ENCODE measurements at regions not wholly inside any gene's neighbourhood (a gene's known extent, or its start where the extent isn't known, plus 50 kb on each side); places are given as distances from the start of the nearest gene placed in this dataset.

DNA sequence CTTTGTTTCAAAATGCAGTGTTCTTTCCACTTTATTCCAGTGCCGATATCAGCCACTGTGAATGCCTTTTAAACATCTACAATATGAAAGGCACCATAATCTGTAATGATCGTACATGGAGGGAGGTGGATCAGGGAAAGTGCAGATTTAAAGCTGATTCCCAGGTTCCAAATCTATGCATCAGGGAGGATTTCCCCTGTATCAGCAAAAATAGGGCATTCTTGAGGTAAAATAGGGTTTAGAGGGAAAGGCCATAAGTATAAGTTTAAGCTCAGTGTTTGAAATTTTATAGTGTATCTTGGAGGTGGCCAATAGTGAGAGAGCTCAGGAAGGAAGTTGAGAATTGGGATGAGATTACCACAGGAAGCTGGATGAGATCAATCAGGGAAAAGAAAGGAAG, 289.7 kb upstream of the ID4 start:
- Histone ChIP-seq H3K27me3 (ENCODE audit: insufficient read depth, low read length) (no peaks in the 10 kb centered on the region), H3K4me1 (ENCODE audit: insufficient read depth, low read length, severe bottlenecking) (no peaks in the 10 kb centered on the region), H4K20me1 (ENCODE audit: insufficient read depth, low read length) (no peaks in the 10 kb centered on the region), H3K27ac (ENCODE audit: low read depth, low read length, poor library complexity, severe bottlenecking) (no peak overlapping the region), H3F3A (ENCODE audit: insufficient read depth, low read length) (no peaks in the 10 kb centered on the region), H3K79me2 (ENCODE audit: insufficient read depth, low read length) (no peaks in the 10 kb centered on the region), H3K9ac (ENCODE audit: low read length) (no peak overlapping the region), H2AFZ (ENCODE audit: low read length) (no peak overlapping the region), H3K9me2 (ENCODE audit: low read depth, low read length) (no peaks in the 10 kb centered on the region), H3K36me3 (ENCODE audit: insufficient read depth, low read length) (no peaks in the 10 kb centered on the region), H3K9me3 (ENCODE audit: low read length) (no peaks in the 10 kb centered on the region), H3K4me2 (ENCODE audit: low read length) (no peak overlapping the region), H3K4me3 (ENCODE audit: low read depth, low read length, poor library complexity, severe bottlenecking) (no peak overlapping the region)
- no peak for TF ChIP-seq CTCF (IDR thresholded peaks at IDR 0.05; ENCODE audit: low read length)
- no peak for TF ChIP-seq EZH2 (IDR thresholded peaks at IDR 0.05; ENCODE audit: borderline replicate concordance, low read length)

- Histone ChIP-seq H3K4me3 (ENCODE audit: low read depth, low read length, poor library complexity, severe bottlenecking) (no peak overlapping the region), H3F3A (ENCODE audit: insufficient read depth, low read length) (no peaks in the 10 kb centered on the region), H3K79me2 (ENCODE audit: insufficient read depth, low read length) (no peaks in the 10 kb centered on the region), H3K36me3 (ENCODE audit: insufficient read depth, low read length) (no peaks in the 10 kb centered on the region), H3K27me3 (ENCODE audit: insufficient read depth, low read length) (no peaks in the 10 kb centered on the region), H4K20me1 (ENCODE audit: insufficient read depth, low read length) (no peaks in the 10 kb centered on the region), H3K4me2 (ENCODE audit: low read length) (no peak overlapping the region), H3K27ac (ENCODE audit: low read depth, low read length, poor library complexity, severe bottlenecking) (no peak overlapping the region), H3K9me3 (ENCODE audit: low read length) (no peaks in the 10 kb centered on the region), H3K4me1 (ENCODE audit: insufficient read depth, low read length, severe bottlenecking) (no peaks in the 10 kb centered on the region), H2AFZ (ENCODE audit: low read length) (no peak overlapping the region), H3K9ac (ENCODE audit: low read length) (no peak overlapping the region), H3K9me2 (ENCODE audit: low read depth, low read length) (no peaks in the 10 kb centered on the region)
- TF ChIP-seq CTCF (IDR thresholded peaks at IDR 0.05; ENCODE audit: low read length) (peak; percentile 21; the same call in 1 of the 2 replicates), EZH2 (IDR thresholded peaks at IDR 0.05; ENCODE audit: borderline replicate concordance, low read length) (no peak)
Observed at GRCh38 chr6:19549109-19549508, 288.1 kb upstream of the ID4 start.

- Histone ChIP-seq H3K4me2 (ENCODE audit: low read length) (no peak overlapping the region), H3K9ac (ENCODE audit: low read length) (no peak overlapping the region), H3K4me1 (ENCODE audit: insufficient read depth, low read length, severe bottlenecking) (no peaks in the 10 kb centered on the region), H3K9me3 (ENCODE audit: low read length) (no peaks in the 10 kb centered on the region), H3K79me2 (ENCODE audit: insufficient read depth, low read length) (no peaks in the 10 kb centered on the region), H3K27me3 (ENCODE audit: insufficient read depth, low read length) (no peaks in the 10 kb centered on the region), H3K4me3 (ENCODE audit: low read depth, low read length, poor library complexity, severe bottlenecking) (no peak overlapping the region), H3F3A (ENCODE audit: insufficient read depth, low read length) (no peaks in the 10 kb centered on the region), H3K27ac (ENCODE audit: low read depth, low read length, poor library complexity, severe bottlenecking) (no peak overlapping the region), H3K36me3 (ENCODE audit: insufficient read depth, low read length) (no peaks in the 10 kb centered on the region), H2AFZ (ENCODE audit: low read length) (no peak overlapping the region), H4K20me1 (ENCODE audit: insufficient read depth, low read length) (no peaks in the 10 kb centered on the region), H3K9me2 (ENCODE audit: low read depth, low read length) (no peaks in the 10 kb centered on the region)
- no peak for TF ChIP-seq EZH2 (IDR thresholded peaks at IDR 0.05; ENCODE audit: borderline replicate concordance, low read length)
- TF ChIP-seq CTCF (IDR thresholded peaks at IDR 0.05; ENCODE audit: low read length): no peak
Observed at GRCh38 chr6:19550380-19550779, 286.8 kb upstream of the ID4 start.

All from OCI-LY1 (cell line).